ENCODE measurements at regions not wholly inside any gene's neighbourhood (a gene's known extent, or its start where the extent isn't known, plus 50 kb on each side); places are given as distances from the start of the nearest gene placed in this dataset.
A peak's percentile ranks its signal among the peaks of the same experiment; 100 is the strongest.

GRCh38 chr6:145306489-145306888, 428.8 kb downstream of the EPM2A start:
- Histone ChIP-seq H2AFZ (ENCODE audit: low read length, unreplicated experiment) (no peak overlapping the region), H3K4me3 (ENCODE audit: low read depth, low read length) (no peak overlapping the region)

GRCh38 chr6:145309842-145310535, 425.3 kb downstream of the EPM2A start:
- H3K4me3 ChIP-seq (ENCODE audit: low read depth, low read length): no peak overlapping the region
- peaks cover 14% of the 10 kb centered on the region for H3K4me1 ChIP-seq (ENCODE audit: control insufficient read depth, insufficient read depth, low read length, unreplicated experiment)
- peak overlapping the region; percentile 14 for H2AFZ ChIP-seq (ENCODE audit: low read length, unreplicated experiment)
- H3K79me2 ChIP-seq (ENCODE audit: control insufficient read depth, insufficient read depth, low read length, unreplicated experiment): no peaks in the 10 kb centered on the region
- no peaks in the 10 kb centered on the region for H3K27me3 ChIP-seq (ENCODE audit: insufficient read depth, low read length)
- no peak overlapping the region; the same call in 1 of the 2 replicates for H3K27ac ChIP-seq (ENCODE audit: low read depth, low read length)
- H3K36me3 ChIP-seq (ENCODE audit: insufficient read depth, low read length): no peaks in the 10 kb centered on the region

More at GRCh38 chr6:145306489-145306888, 428.8 kb downstream of the EPM2A start:
- no peak overlapping the region for H3K27ac ChIP-seq (ENCODE audit: low read depth, low read length)
- H3K36me3 ChIP-seq (ENCODE audit: insufficient read depth, low read length): no peaks in the 10 kb centered on the region
- H3K79me2 ChIP-seq (ENCODE audit: control insufficient read depth, insufficient read depth, low read length, unreplicated experiment): no peaks in the 10 kb centered on the region
- H3K4me1 ChIP-seq (ENCODE audit: control insufficient read depth, insufficient read depth, low read length, unreplicated experiment): peaks cover 14% of the 10 kb centered on the region
- no peaks in the 10 kb centered on the region for H3K27me3 ChIP-seq (ENCODE audit: insufficient read depth, low read length)

- no peak overlapping the region for H3K4me3 ChIP-seq (ENCODE audit: low read depth, low read length)
- H3K36me3 ChIP-seq (ENCODE audit: insufficient read depth, low read length): no peaks in the 10 kb centered on the region
- no peaks in the 10 kb centered on the region for H3K27me3 ChIP-seq (ENCODE audit: insufficient read depth, low read length)
- H2AFZ ChIP-seq (ENCODE audit: low read length, unreplicated experiment): no peak overlapping the region
- no peak overlapping the region for H3K27ac ChIP-seq (ENCODE audit: low read depth, low read length)
- peaks cover 14% of the 10 kb centered on the region for H3K4me1 ChIP-seq (ENCODE audit: control insufficient read depth, insufficient read depth, low read length, unreplicated experiment)
- H3K79me2 ChIP-seq (ENCODE audit: control insufficient read depth, insufficient read depth, low read length, unreplicated experiment): no peaks in the 10 kb centered on the region
Observed at GRCh38 chr6:145312481-145312880, 422.8 kb downstream of the EPM2A start.

- Histone ChIP-seq H3K4me1 (ENCODE audit: control insufficient read depth, insufficient read depth, low read length, unreplicated experiment) (peaks cover 14% of the 10 kb centered on the region), H3K79me2 (ENCODE audit: control insufficient read depth, insufficient read depth, low read length, unreplicated experiment) (no peaks in the 10 kb centered on the region), H2AFZ (ENCODE audit: low read length, unreplicated experiment) (no peak overlapping the region), H3K27ac (ENCODE audit: low read depth, low read length) (no peak overlapping the region), H3K36me3 (ENCODE audit: insufficient read depth, low read length) (no peaks in the 10 kb centered on the region), H3K27me3 (ENCODE audit: insufficient read depth, low read length) (no peaks in the 10 kb centered on the region), H3K4me3 (ENCODE audit: low read depth, low read length) (no peak overlapping the region)
Observed at GRCh38 chr6:145313041-145313855, 422.1 kb downstream of the EPM2A start.

- no peak overlapping the region for H3K4me3 ChIP-seq (ENCODE audit: low read depth, low read length)
- H3K4me1 ChIP-seq (ENCODE audit: control insufficient read depth, insufficient read depth, low read length, unreplicated experiment): no peaks in the 10 kb centered on the region
- no peaks in the 10 kb centered on the region for H3K36me3 ChIP-seq (ENCODE audit: insufficient read depth, low read length)
- no peak overlapping the region for H2AFZ ChIP-seq (ENCODE audit: low read length, unreplicated experiment)
- H3K27ac ChIP-seq (ENCODE audit: low read depth, low read length): no peak overlapping the region
- no peaks in the 10 kb centered on the region for H3K79me2 ChIP-seq (ENCODE audit: control insufficient read depth, insufficient read depth, low read length, unreplicated experiment)
- H3K27me3 ChIP-seq (ENCODE audit: insufficient read depth, low read length): no peaks in the 10 kb centered on the region
Observed at GRCh38 chr6:145315982-145316600, 419.2 kb downstream of the EPM2A start.

- Histone ChIP-seq H3K27ac (ENCODE audit: low read depth, low read length) (no peak overlapping the region), H3K27me3 (ENCODE audit: insufficient read depth, low read length) (no peaks in the 10 kb centered on the region), H2AFZ (ENCODE audit: low read length, unreplicated experiment) (no peak overlapping the region), H3K4me3 (ENCODE audit: low read depth, low read length) (no peak overlapping the region), H3K4me1 (ENCODE audit: control insufficient read depth, insufficient read depth, low read length, unreplicated experiment) (no peaks in the 10 kb centered on the region), H3K79me2 (ENCODE audit: control insufficient read depth, insufficient read depth, low read length, unreplicated experiment) (no peaks in the 10 kb centered on the region), H3K36me3 (ENCODE audit: insufficient read depth, low read length) (no peaks in the 10 kb centered on the region)
Observed at GRCh38 chr6:145318952-145319351, 416.4 kb downstream of the EPM2A start.

- H3K4me3 ChIP-seq (ENCODE audit: low read depth, low read length): no peak overlapping the region
- H3K27ac ChIP-seq (ENCODE audit: low read depth, low read length): no peak overlapping the region
- H3K4me1 ChIP-seq (ENCODE audit: control insufficient read depth, insufficient read depth, low read length, unreplicated experiment): no peaks in the 10 kb centered on the region
- H3K27me3 ChIP-seq (ENCODE audit: insufficient read depth, low read length): no peaks in the 10 kb centered on the region
- no peaks in the 10 kb centered on the region for H3K36me3 ChIP-seq (ENCODE audit: insufficient read depth, low read length)
- H2AFZ ChIP-seq (ENCODE audit: low read length, unreplicated experiment): no peak overlapping the region
- no peaks in the 10 kb centered on the region for H3K79me2 ChIP-seq (ENCODE audit: control insufficient read depth, insufficient read depth, low read length, unreplicated experiment)
Observed at GRCh38 chr6:145319605-145320004, 415.7 kb downstream of the EPM2A start.

GRCh38 chr6:145323646-145324045, 411.7 kb downstream of the EPM2A start:
- no peaks in the 10 kb centered on the region for H3K27me3 ChIP-seq (ENCODE audit: insufficient read depth, low read length)
- no peak overlapping the region for H3K4me3 ChIP-seq (ENCODE audit: low read depth, low read length)
- H3K36me3 ChIP-seq (ENCODE audit: insufficient read depth, low read length): no peaks in the 10 kb centered on the region
- H3K79me2 ChIP-seq (ENCODE audit: control insufficient read depth, insufficient read depth, low read length, unreplicated experiment): no peaks in the 10 kb centered on the region
- H2AFZ ChIP-seq (ENCODE audit: low read length, unreplicated experiment): no peak overlapping the region
- H3K4me1 ChIP-seq (ENCODE audit: control insufficient read depth, insufficient read depth, low read length, unreplicated experiment): no peaks in the 10 kb centered on the region
- no peak overlapping the region for H3K27ac ChIP-seq (ENCODE audit: low read depth, low read length)

- Histone ChIP-seq H3K27me3 (ENCODE audit: insufficient read depth, low read length) (no peaks in the 10 kb centered on the region), H3K79me2 (ENCODE audit: control insufficient read depth, insufficient read depth, low read length, unreplicated experiment) (no peaks in the 10 kb centered on the region), H3K36me3 (ENCODE audit: insufficient read depth, low read length) (no peaks in the 10 kb centered on the region), H3K4me3 (ENCODE audit: low read depth, low read length) (no peak overlapping the region), H3K4me1 (ENCODE audit: control insufficient read depth, insufficient read depth, low read length, unreplicated experiment) (no peaks in the 10 kb centered on the region), H2AFZ (ENCODE audit: low read length, unreplicated experiment) (no peak overlapping the region), H3K27ac (ENCODE audit: low read depth, low read length) (no peak overlapping the region)
Observed at GRCh38 chr6:145327586-145327985, 407.7 kb downstream of the EPM2A start.

- H3K27ac ChIP-seq (ENCODE audit: low read depth, low read length): no peak overlapping the region
- H3K79me2 ChIP-seq (ENCODE audit: control insufficient read depth, insufficient read depth, low read length, unreplicated experiment): no peaks in the 10 kb centered on the region
- no peak overlapping the region for H3K4me3 ChIP-seq (ENCODE audit: low read depth, low read length)
- H3K36me3 ChIP-seq (ENCODE audit: insufficient read depth, low read length): no peaks in the 10 kb centered on the region
- no peak overlapping the region for H2AFZ ChIP-seq (ENCODE audit: low read length, unreplicated experiment)
- H3K27me3 ChIP-seq (ENCODE audit: insufficient read depth, low read length): no peaks in the 10 kb centered on the region
- no peaks in the 10 kb centered on the region for H3K4me1 ChIP-seq (ENCODE audit: control insufficient read depth, insufficient read depth, low read length, unreplicated experiment)
Observed at GRCh38 chr6:145329257-145329656, 406.1 kb downstream of the EPM2A start.

Measured in ACC112 (cell line).